Breast epithelium (tissue), 4 donors: ENCODE measurements at regions not wholly inside any gene's neighbourhood (a gene's known extent, or its start where the extent isn't known, plus 50 kb on each side); places are given as distances from the start of the nearest gene placed in this dataset.
"Not testable (repeated sequence)": the region's sequence is repeated elsewhere in the genome, so short reads cannot be mapped to it uniquely, and the experiment has no call there.

Experiments used
- DNase-seq, 2 donors: peaks; one replicate each; pipeline ENCODE4 v3.0.0-alpha.2; 2019; ENCODE audit warnings: low spot score in 2 of 2
- H3K27ac ChIP-seq, 2 donors: fragments of 200-600 bp; sonication (generic) in 1 of 2; one replicate each; pipeline ENCODE4 v1.5.1; 2016 to 2019; ENCODE audit warnings: mild to moderate bottlenecking in 1 of 2
- H3K27me3 ChIP-seq, 2 donors: fragments of 200-600 bp; sonication (generic) in 1 of 2; one replicate each; pipeline versions ENCODE4 v1.5.1 to v1.6.0; 2017 to 2019; ENCODE audit warnings: control low read depth in 1 of 2, mild to moderate bottlenecking in 1 of 2
- H3K36me3 ChIP-seq: fragments of 200-600 bp; one replicate; pipeline ENCODE4 v1.5.1; 2019
- H3K4me1 ChIP-seq, 2 donors: fragments of 200-600 bp; sonication (generic); one replicate each; pipeline ENCODE4 v1.5.1; 2016 to 2019; ENCODE audit warnings: control low read depth in 1 of 2
- H3K4me3 ChIP-seq, 3 donors: fragments of 200-600 bp; sonication (generic); 1 replicate in 2 of 3; 2 replicates in 1 of 3; pipeline ENCODE4 v1.5.1; 2016 to 2019; ENCODE audit warnings: mild to moderate bottlenecking in 3 of 3, moderate library complexity in 2 of 3
- H3K9me3 ChIP-seq, 2 donors: fragments of 200-600 bp; sonication (generic) in 1 of 2; one replicate each; pipeline ENCODE4 v1.5.1; 2016 to 2019; ENCODE audit warnings: control low read depth in 1 of 2
- POLR2A ChIP-seq: fragments of 450-650 bp; IDR thresholded peaks from one replicate; pipeline ENCODE4 v1.6.1; 2016; ENCODE audit warnings: antibody characterized with exemption, mild to moderate bottlenecking, moderate library complexity
- POLR2AphosphoS5 ChIP-seq, 3 donors: sonication (generic); formaldehyde crosslinking; IDR thresholded peaks; one replicate each; pipeline ENCODE4 v1.6.1; 2017; ENCODE audit warnings: antibody characterized with exemption in 3 of 3
- intact Hi-C: fragments of 100-400 bp; cut with DNase I; formaldehyde crosslinking; loops from one replicate; pipeline ENCODE4 v1.15.1; 2023; ENCODE audit warnings: low total_unique reads
- TF ChIP-seq, protein P1 (sequence below), 3 donors: fragments of 450-650 bp; IDR thresholded peaks; one replicate each; pipeline ENCODE4 v1.5.1; 2016 to 2017; ENCODE audit warnings: antibody characterized with exemption in 3 of 3, mild to moderate bottlenecking in 3 of 3, moderate library complexity in 3 of 3

DNA sequence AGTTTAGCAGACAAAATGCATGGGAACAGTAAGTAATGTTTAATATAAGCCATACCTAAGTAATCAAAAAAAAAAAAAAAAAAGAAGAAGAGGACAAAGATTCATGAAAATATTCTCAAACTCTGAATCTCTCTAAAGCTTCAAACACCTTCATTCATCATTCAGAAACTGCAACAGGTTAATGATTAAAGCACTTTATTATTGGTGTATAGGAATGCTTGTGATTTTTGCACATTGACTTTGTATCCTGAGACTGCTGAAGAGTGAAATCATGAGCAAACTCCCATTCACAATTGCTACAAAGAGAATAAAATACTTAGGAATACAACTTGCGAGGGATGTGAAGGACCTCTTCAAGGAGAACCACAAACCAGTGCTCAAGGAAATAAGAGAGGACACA, 278.4 kb upstream of the DCN start:
- no peak overlapping the region for H3K27ac ChIP-seq
- H3K9me3 ChIP-seq: peaks cover 0 to 3% of the 10 kb centered on the region in 2 donors
- intact Hi-C loops: no loop called here
- no peaks in the 10 kb centered on the region for H3K36me3 ChIP-seq
- H3K4me1 ChIP-seq: no peaks in the 10 kb centered on the region
- DNase-seq: no peak
- no peaks in the 10 kb centered on the region for H3K27me3 ChIP-seq
- no peak overlapping the region for H3K4me3 ChIP-seq
- TF ChIP-seq POLR2A (no peak), POLR2AphosphoS5 (IDR thresholded peaks at IDR 0.05) (no peak)
- TF ChIP-seq, protein P1, sequence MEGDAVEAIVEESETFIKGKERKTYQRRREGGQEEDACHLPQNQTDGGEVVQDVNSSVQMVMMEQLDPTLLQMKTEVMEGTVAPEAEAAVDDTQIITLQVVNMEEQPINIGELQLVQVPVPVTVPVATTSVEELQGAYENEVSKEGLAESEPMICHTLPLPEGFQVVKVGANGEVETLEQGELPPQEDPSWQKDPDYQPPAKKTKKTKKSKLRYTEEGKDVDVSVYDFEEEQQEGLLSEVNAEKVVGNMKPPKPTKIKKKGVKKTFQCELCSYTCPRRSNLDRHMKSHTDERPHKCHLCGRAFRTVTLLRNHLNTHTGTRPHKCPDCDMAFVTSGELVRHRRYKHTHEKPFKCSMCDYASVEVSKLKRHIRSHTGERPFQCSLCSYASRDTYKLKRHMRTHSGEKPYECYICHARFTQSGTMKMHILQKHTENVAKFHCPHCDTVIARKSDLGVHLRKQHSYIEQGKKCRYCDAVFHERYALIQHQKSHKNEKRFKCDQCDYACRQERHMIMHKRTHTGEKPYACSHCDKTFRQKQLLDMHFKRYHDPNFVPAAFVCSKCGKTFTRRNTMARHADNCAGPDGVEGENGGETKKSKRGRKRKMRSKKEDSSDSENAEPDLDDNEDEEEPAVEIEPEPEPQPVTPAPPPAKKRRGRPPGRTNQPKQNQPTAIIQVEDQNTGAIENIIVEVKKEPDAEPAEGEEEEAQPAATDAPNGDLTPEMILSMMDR (IDR thresholded peaks at IDR 0.05): no peak

DNA sequence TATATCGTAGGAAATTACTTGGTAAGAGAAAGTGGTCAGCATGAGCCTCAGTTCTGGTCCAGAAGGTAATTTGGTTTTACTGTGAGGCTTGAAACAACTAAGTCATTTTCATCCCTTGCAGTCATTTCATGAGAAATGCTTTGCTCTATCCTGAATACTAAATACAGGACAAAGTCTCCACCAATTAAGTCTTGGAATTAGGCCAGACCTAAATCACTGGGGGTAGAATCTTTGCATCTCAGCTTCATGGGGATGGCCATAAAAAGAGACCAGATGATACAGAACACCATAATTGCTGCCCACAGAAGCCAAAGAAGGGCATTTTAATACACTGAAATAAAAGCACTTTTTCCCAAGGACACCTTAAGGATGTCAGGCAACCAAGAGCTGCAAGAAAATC, 277.9 kb upstream of the DCN start:
- Histone ChIP-seq H3K27ac (no peak overlapping the region), H3K36me3 (no peaks in the 10 kb centered on the region), H3K4me1 (no peaks in the 10 kb centered on the region), H3K9me3 (peaks cover 0 to 3% of the 10 kb centered on the region in 2 donors), H3K27me3 (no peaks in the 10 kb centered on the region), H3K4me3 (no peak overlapping the region)
- TF ChIP-seq POLR2A: no peak
- TF ChIP-seq, protein P1 (IDR thresholded peaks at IDR 0.05): no peak
- no peak for TF ChIP-seq POLR2AphosphoS5 (IDR thresholded peaks at IDR 0.05)
- intact Hi-C loops: no loop called here
- no peak for DNase-seq

DNA sequence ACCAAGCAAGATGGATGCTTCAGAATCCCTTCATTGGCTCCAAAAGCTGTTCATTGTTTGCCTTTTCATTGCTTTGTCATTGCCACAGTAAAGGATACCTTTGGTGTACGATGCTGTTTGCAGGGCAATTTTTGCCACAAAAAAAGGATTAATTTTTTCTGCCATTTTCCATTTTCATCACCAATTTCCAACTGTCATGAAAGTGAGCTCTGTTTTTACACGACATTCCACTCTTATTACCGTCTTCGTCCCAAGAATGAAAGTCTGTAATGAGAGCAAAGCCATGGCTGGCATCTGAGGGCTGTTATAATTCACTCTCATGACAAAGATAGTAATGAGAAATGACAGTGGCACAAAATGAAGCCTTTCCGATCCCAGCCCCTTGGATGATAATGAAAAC, 272.7 kb upstream of the DCN start:
- no peaks in the 10 kb centered on the region for H3K4me1 ChIP-seq
- no peaks in the 10 kb centered on the region for H3K27me3 ChIP-seq
- H3K36me3 ChIP-seq: no peaks in the 10 kb centered on the region
- intact Hi-C loops: no loop called here
- DNase-seq: no peak
- H3K4me3 ChIP-seq: no peak overlapping the region
- no peak overlapping the region for H3K27ac ChIP-seq
- H3K9me3 ChIP-seq: peaks cover 0 to 8% of the 10 kb centered on the region in 2 donors
- TF ChIP-seq POLR2AphosphoS5 (IDR thresholded peaks at IDR 0.05): no peak
- TF ChIP-seq POLR2A: no peak
- TF ChIP-seq, protein P1 (IDR thresholded peaks at IDR 0.05): no peak

DNA sequence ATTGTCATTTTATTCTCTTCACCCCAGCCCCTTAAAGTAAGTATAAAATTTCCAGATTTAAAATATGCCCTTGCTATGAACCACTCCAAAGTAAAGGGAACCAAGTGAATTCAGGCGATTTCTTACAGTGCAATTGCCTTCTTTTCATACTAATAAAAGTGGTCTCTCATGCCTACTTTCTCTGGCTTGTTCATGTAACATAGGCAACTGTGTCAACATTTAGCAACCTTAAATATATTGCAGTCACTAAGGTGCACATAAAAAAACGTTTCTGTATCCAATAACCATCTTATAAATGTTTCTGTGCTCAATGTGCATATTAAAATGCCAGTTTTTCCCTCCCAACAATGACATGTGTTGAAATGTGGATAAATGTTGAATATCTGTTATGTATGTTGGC, 271.6 kb upstream of the DCN start:
- Histone ChIP-seq H3K36me3 (no peaks in the 10 kb centered on the region), H3K27ac (no peak overlapping the region), H3K4me3 (no peak overlapping the region), H3K9me3 (peaks cover 0 to 8% of the 10 kb centered on the region in 2 donors), H3K4me1 (no peaks in the 10 kb centered on the region), H3K27me3 (no peaks in the 10 kb centered on the region)
- DNase-seq: no peak
- TF ChIP-seq, protein P1 (IDR thresholded peaks at IDR 0.05): no peak
- TF ChIP-seq POLR2A: no peak
- TF ChIP-seq POLR2AphosphoS5 (IDR thresholded peaks at IDR 0.05): no peak
- intact Hi-C loops: no loop called here

DNA sequence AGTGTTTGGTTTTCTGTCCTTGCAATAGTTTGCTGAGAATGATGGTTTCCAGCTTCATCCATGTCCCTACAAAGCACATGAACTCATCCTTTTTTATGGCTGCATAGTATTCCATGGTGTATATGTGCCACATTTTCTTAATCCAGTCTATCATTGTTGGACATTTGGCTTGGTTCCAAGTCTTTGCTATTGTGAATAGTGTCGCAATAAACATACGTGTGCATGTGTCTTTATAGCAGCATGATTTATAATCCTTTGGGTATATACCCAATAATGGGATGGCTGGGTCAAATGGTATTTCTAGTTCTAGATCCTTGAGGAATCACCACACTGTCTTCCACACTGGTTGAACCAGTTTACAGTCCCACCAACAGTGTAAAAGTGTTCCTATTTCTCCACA, 269.8 kb upstream of the DCN start:
- intact Hi-C loops, H3K27ac ChIP-seq, DNase-seq: not testable (repeated sequence)

More for the DNA sequence above, 269.8 kb upstream of the DCN start:
- H3K9me3 ChIP-seq, H3K36me3 ChIP-seq, H3K27me3 ChIP-seq, H3K4me1 ChIP-seq, H3K4me3 ChIP-seq: not testable (repeated sequence)
